GM23338 (cell line): ENCODE measurements at regions not wholly inside any gene's neighbourhood (a gene's known extent, or its start where the extent isn't known, plus 50 kb on each side); places are given as distances from the start of the nearest gene placed in this dataset.

Experiments
- ATAC-seq: fragments of 200-7000 bp; cut with Tn5 transposase; 3 replicates; pipeline ENCODE4 v1.9.1; 2020
- DNase-seq: peaks from one replicate; pipeline ENCODE4 v3.0.0-alpha.2; 2015; ENCODE audit warnings: low spot score
- H2AFZ ChIP-seq: fragments of 200-600 bp; sonication (generic); 2 replicates; pipeline ENCODE4 v1.8.0; 2016; ENCODE audit warnings: antibody characterized with exemption, mild to moderate bottlenecking, moderate library complexity
- H3F3A ChIP-seq: fragments of 200-600 bp; sonication (generic); replicated peaks from 2 replicates; pipeline ENCODE4 v1.8.0; 2017; ENCODE audit warnings: antibody characterized with exemption, mixed run types, low read depth
- H3K27ac ChIP-seq: fragments of 200-600 bp; sonication (generic); 2 replicates; pipeline ENCODE4 v1.6.1; 2016; ENCODE audit warnings: low read depth
- H3K27me3 ChIP-seq: fragments of 200-600 bp; sonication (generic); 2 replicates; pipeline ENCODE4 v1.8.0; 2016; ENCODE audit warnings: mild to moderate bottlenecking, mixed run types, moderate library complexity; ENCODE audit not compliant: insufficient read depth
- H3K36me3 ChIP-seq: fragments of 200-600 bp; sonication (generic); 2 replicates; pipeline ENCODE4 v1.8.0; 2016; ENCODE audit warnings: mild to moderate bottlenecking; ENCODE audit not compliant: insufficient read depth
- H3K4me1 ChIP-seq: fragments of 200-600 bp; sonication (generic); 2 replicates; pipeline ENCODE4 v1.8.0; 2016; ENCODE audit warnings: mild to moderate bottlenecking, moderate library complexity; ENCODE audit not compliant: insufficient read depth
- H3K4me2 ChIP-seq: fragments of 200-600 bp; sonication (generic); 2 replicates; pipeline ENCODE4 v1.7.1; 2017; ENCODE audit warnings: mixed run types
- H3K4me3 ChIP-seq: fragments of 200-600 bp; sonication (generic); 2 replicates; pipeline ENCODE4 v1.6.1; 2016; ENCODE audit warnings: mixed run types
- H3K79me2 ChIP-seq: fragments of 200-600 bp; sonication (generic); replicated peaks from 2 replicates; pipeline ENCODE4 v1.8.0; 2017; ENCODE audit warnings: mild to moderate bottlenecking; ENCODE audit not compliant: insufficient read depth
- H3K9me2 ChIP-seq: fragments of 200-600 bp; sonication (generic); 2 replicates; pipeline ENCODE4 v1.8.0; 2017; ENCODE audit not compliant: insufficient read depth
- H4K20me1 ChIP-seq: fragments of 200-600 bp; sonication (generic); replicated peaks from 2 replicates; pipeline ENCODE4 v1.8.0; 2017; ENCODE audit warnings: mild to moderate bottlenecking; ENCODE audit not compliant: insufficient read depth
- H3K27ac Mint-ChIP-seq: 2 replicates; pipeline ENCODE4 v1.8.0; 2020; ENCODE audit warnings: inconsistent platforms, mild to moderate bottlenecking, moderate library complexity, mixed read lengths
- H3K27me3 Mint-ChIP-seq: 3 replicates; pipeline ENCODE4 v1.8.0; 2022; ENCODE audit warnings: low read depth, mild to moderate bottlenecking, moderate library complexity, mixed read lengths, inconsistent platforms; ENCODE audit not compliant: insufficient read depth, poor library complexity
- H3K36me3 Mint-ChIP-seq: 3 replicates; pipeline ENCODE4 v1.8.0; 2021; ENCODE audit warnings: low read depth, mild to moderate bottlenecking, inconsistent platforms, moderate library complexity, mixed read lengths
- H3K4me1 Mint-ChIP-seq: 3 replicates; pipeline ENCODE4 v1.8.0; 2020; ENCODE audit warnings: mild to moderate bottlenecking, inconsistent platforms, mixed read lengths
- H3K4me3 Mint-ChIP-seq: 3 replicates; pipeline ENCODE4 v1.8.0; 2021; ENCODE audit warnings: moderate library complexity, mild to moderate bottlenecking, inconsistent platforms, mixed read lengths
- H3K9me3 Mint-ChIP-seq: 3 replicates; pipeline ENCODE4 v1.8.0; 2020; ENCODE audit warnings: moderate library complexity, mild to moderate bottlenecking, inconsistent platforms, mixed read lengths
- EZH2phosphoT487 ChIP-seq: fragments of 200-600 bp; sonication (generic); IDR thresholded peaks from one replicate; pipeline ENCODE4 v1.8.1; 2018; ENCODE audit warnings: antibody characterized with exemption; ENCODE audit not compliant: unreplicated experiment
- JUNB ChIP-seq: IDR thresholded peaks from one replicate; pipeline ENCODE4 v1.6.1; 2016; ENCODE audit warnings: antibody characterized with exemption; ENCODE audit not compliant: unreplicated experiment
- NANOG ChIP-seq: IDR thresholded peaks from 2 replicates; pipeline ENCODE4 v1.6.1; 2016; ENCODE audit warnings: antibody characterized with exemption, borderline replicate concordance
- POLR2AphosphoS5 ChIP-seq: IDR thresholded peaks from 2 replicates; pipeline ENCODE4 v1.6.1; 2016; ENCODE audit warnings: antibody characterized with exemption, low read depth
- REST ChIP-seq: IDR thresholded peaks from one replicate; pipeline ENCODE4 v1.6.1; 2018; ENCODE audit warnings: antibody characterized with exemption; ENCODE audit not compliant: unreplicated experiment
- ZNF114 ChIP-seq: fragments of 250-450 bp; sonication (Bioruptor Pico); IDR thresholded peaks from 2 replicates; pipeline ENCODE4 v1.5.0; 2020; ENCODE audit warnings: mild to moderate bottlenecking, moderate library complexity
- ZNF331 ChIP-seq: fragments of 250-450 bp; sonication (Bioruptor Pico); IDR thresholded peaks from 2 replicates; pipeline ENCODE4 v1.5.0; 2020; ENCODE audit warnings: low read depth, mild to moderate bottlenecking, moderate library complexity
- TF ChIP-seq, protein P1 (sequence below), 2 experiments: fragments of 200-600 bp in 1 of 2; sonication (generic) in 1 of 2; conservative IDR thresholded peaks; 2 replicates each; pipeline versions ENCODE4 v1.5.1 to v1.6.1; 2016 to 2017; ENCODE audit warnings: antibody characterized with exemption in 2 of 2, low read depth in 2 of 2, mild to moderate bottlenecking in 2 of 2, moderate library complexity in 1 of 2
- TF ChIP-seq, protein P2 (sequence below): IDR thresholded peaks from 2 replicates; pipeline ENCODE4 v1.6.1; 2016; ENCODE audit warnings: antibody characterized with exemption

- TF ChIP-seq, protein P1, sequence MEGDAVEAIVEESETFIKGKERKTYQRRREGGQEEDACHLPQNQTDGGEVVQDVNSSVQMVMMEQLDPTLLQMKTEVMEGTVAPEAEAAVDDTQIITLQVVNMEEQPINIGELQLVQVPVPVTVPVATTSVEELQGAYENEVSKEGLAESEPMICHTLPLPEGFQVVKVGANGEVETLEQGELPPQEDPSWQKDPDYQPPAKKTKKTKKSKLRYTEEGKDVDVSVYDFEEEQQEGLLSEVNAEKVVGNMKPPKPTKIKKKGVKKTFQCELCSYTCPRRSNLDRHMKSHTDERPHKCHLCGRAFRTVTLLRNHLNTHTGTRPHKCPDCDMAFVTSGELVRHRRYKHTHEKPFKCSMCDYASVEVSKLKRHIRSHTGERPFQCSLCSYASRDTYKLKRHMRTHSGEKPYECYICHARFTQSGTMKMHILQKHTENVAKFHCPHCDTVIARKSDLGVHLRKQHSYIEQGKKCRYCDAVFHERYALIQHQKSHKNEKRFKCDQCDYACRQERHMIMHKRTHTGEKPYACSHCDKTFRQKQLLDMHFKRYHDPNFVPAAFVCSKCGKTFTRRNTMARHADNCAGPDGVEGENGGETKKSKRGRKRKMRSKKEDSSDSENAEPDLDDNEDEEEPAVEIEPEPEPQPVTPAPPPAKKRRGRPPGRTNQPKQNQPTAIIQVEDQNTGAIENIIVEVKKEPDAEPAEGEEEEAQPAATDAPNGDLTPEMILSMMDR (conservative IDR thresholded peaks at IDR 0.05; ENCODE audit: low read depth in 2 of 2) = no peak
- no peak for TF ChIP-seq JUNB
- TF ChIP-seq ZNF114 (CRISPR knock-in tag) = no peak
- no peak for TF ChIP-seq EZH2phosphoT487
- TF ChIP-seq ZNF331 (CRISPR knock-in tag) = no peak
- TF ChIP-seq POLR2AphosphoS5 = no peak
Observed at GRCh38 chr12:131510431-131510830, 200.5 kb upstream of the SFSWAP start (continued).

GRCh38 chr12:131511391-131511802 lies 199.5 kb upstream of the SFSWAP start:
- Mint-ChIP-seq H3K9me3 (0 out of 3 replicates have a peak, but pooled peaks cover 3% of the 10 kb centered on the region), H3K4me1 (peaks cover 14% of the 10 kb centered on the region), H3K4me3 (no peak overlapping the region), H3K36me3 (no peaks in the 10 kb centered on the region), H3K27me3 (peaks cover 16% of the 10 kb centered on the region), H3K27ac (no peak overlapping the region; the same call in 1 of the 2 replicates)
- Histone ChIP-seq H3K79me2 (no peaks in the 10 kb centered on the region), H3K9me2 (no peaks in the 10 kb centered on the region), H2AFZ (peak overlapping the region; percentile 72; the same call in 1 of the 2 replicates), H3K4me2 (peak overlapping the region; percentile 43; the same call in 1 of the 2 replicates), H3K4me1 (peaks cover 9% of the 10 kb centered on the region), H3K27ac (no peak overlapping the region), H3F3A (no peaks in the 10 kb centered on the region), H3K27me3 (no peaks in the 10 kb centered on the region), H4K20me1 (no peaks in the 10 kb centered on the region), H3K36me3 (no peaks in the 10 kb centered on the region), H3K4me3 (no peak overlapping the region)
- 0 out of 3 replicates have a peak, but pooled peaks have one; percentile 30 for ATAC-seq
- peak; percentile 34 for DNase-seq
- TF ChIP-seq ZNF114 (CRISPR knock-in tag) (no peak), JUNB (no peak), NANOG (no peak), REST (no peak), ZNF331 (CRISPR knock-in tag) (no peak)
- TF ChIP-seq, protein P1 (conservative IDR thresholded peaks at IDR 0.05; ENCODE audit: low read depth in 2 of 2) = no peak
- TF ChIP-seq, protein P2, sequence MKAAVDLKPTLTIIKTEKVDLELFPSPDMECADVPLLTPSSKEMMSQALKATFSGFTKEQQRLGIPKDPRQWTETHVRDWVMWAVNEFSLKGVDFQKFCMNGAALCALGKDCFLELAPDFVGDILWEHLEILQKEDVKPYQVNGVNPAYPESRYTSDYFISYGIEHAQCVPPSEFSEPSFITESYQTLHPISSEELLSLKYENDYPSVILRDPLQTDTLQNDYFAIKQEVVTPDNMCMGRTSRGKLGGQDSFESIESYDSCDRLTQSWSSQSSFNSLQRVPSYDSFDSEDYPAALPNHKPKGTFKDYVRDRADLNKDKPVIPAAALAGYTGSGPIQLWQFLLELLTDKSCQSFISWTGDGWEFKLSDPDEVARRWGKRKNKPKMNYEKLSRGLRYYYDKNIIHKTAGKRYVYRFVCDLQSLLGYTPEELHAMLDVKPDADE = no peak
